ENCODE measurements at regions not wholly inside any gene's neighbourhood (a gene's known extent, or its start where the extent isn't known, plus 50 kb on each side); places are given as distances from the start of the nearest gene placed in this dataset.

DNA sequence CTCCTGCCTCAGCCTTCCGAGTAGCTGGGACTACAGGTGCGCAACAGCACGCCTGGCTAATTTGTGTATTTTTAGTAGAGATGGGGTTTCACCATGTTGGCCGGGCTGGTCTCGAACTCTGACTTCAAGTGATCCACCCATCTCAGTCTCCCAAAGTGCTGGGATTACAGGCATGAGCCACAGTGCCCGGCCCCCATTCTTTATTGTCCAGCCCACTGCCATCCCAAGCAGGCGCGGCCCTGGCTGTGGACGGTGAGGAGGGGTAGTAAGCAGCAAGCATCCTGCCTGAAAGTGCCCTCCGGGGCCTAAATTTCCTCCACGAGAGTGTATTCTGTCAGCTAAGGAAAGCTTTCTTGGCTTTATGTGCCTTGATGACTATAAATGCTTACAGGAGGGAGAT lies 113.2 kb upstream of the CSF3R start:
- no peak for DNase-seq
- H3K36me3 Mint-ChIP-seq: no peaks in the 10 kb centered on the region
- H3K27ac Mint-ChIP-seq: no peak overlapping the region
- H3K27me3 Mint-ChIP-seq: peaks cover 14% of the 10 kb centered on the region
- H3K4me3 Mint-ChIP-seq: no peak overlapping the region
- H3K4me1 Mint-ChIP-seq: no peaks in the 10 kb centered on the region
- no peak for ATAC-seq (ENCODE audit: low read depth)
- H3K9me3 Mint-ChIP-seq: no peaks in the 10 kb centered on the region
- POLR2A ChIA-PET: no interaction called here

DNA sequence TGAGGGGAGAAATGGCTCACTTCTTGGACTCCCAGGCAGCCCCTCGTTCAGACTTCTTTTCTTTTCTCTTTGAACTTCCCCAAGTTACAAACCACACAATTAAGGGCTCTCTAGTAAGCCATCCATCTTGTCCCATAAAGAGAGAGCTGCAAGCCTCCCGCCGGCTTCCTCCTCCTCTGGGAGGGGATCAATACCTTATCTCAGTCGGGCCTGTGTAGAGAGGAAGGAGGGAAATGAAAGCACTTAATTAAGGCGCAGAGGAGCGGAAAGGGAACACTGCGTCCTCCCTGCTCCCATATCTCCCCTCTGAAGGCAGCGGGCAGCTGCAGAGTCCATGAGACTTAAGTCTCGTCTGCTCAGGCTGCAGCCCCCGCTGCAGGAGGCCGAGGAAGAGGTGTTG lies 112.6 kb upstream of the CSF3R start:
- ATAC-seq (ENCODE audit: low read depth) (no peak), DNase-seq (no peak)
- POLR2A ChIA-PET: no interaction called here
- H3K36me3 Mint-ChIP-seq: no peaks in the 10 kb centered on the region
- peaks cover 16% of the 10 kb centered on the region for H3K27me3 Mint-ChIP-seq
- no peak overlapping the region for H3K27ac Mint-ChIP-seq
- no peak overlapping the region for H3K4me3 Mint-ChIP-seq
- no peaks in the 10 kb centered on the region for H3K9me3 Mint-ChIP-seq
- no peaks in the 10 kb centered on the region for H3K4me1 Mint-ChIP-seq

DNA sequence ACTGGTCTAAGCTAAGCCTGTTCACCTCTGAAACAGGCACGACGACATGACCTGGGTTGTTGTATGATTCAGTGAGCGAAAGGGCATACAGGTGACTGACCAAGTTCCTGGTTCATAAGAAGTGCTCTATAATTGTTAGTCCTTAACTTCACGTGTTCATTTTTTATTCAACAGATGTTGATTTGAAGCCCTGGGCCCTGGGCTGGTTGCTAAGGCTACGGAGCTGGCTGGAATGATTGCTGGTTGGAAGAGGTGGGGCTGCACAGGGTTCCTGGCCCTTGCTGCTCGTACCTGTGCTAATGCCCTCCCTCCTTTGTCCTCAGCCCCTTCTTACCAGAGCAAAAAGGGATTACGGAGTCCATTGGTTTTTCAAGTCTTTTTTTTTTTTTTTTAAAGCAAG lies 111.3 kb upstream of the CSF3R start:
- no peak for DNase-seq
- no peaks in the 10 kb centered on the region for H3K36me3 Mint-ChIP-seq
- H3K27ac Mint-ChIP-seq: no peak overlapping the region
- no peak overlapping the region for H3K4me3 Mint-ChIP-seq
- H3K27me3 Mint-ChIP-seq: peaks cover 17% of the 10 kb centered on the region
- no peaks in the 10 kb centered on the region for H3K9me3 Mint-ChIP-seq
- no peak for ATAC-seq (ENCODE audit: low read depth)
- no peaks in the 10 kb centered on the region for H3K4me1 Mint-ChIP-seq
- POLR2A ChIA-PET: no interaction called here

GRCh38 chr1:36591278-36591677 lies 108.6 kb upstream of the CSF3R start:
- Mint-ChIP-seq H3K4me1 (peaks cover 2% of the 10 kb centered on the region), H3K9me3 (no peaks in the 10 kb centered on the region), H3K4me3 (no peak overlapping the region), H3K27ac (no peak overlapping the region), H3K27me3 (peaks cover 28% of the 10 kb centered on the region), H3K36me3 (no peaks in the 10 kb centered on the region)
- POLR2A ChIA-PET: no interaction called here
- DNase-seq: no peak
- ATAC-seq (ENCODE audit: low read depth): no peak

DNA sequence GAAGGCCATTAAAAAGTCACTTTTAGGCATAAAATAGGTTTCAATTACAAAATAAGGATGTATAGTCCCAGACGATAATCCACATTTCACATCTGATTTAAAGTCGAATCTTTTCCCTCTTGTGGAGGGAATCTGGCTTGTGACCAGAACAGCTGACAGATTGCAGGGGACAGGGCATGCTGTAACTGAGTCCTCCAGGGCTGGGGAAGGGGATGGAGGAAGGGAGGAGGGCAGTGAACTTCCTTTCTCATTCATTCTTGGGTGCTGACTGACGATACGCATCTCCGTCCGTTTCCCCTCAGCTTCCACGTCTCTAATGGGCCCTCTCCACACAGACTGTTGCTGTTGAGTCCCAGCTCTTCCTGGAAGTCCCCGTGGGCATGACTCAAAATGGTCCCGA lies 108.1 kb upstream of the CSF3R start:
- Mint-ChIP-seq H3K27ac (no peak overlapping the region), H3K4me3 (no peak overlapping the region), H3K36me3 (no peaks in the 10 kb centered on the region), H3K4me1 (peaks cover 2% of the 10 kb centered on the region), H3K9me3 (no peaks in the 10 kb centered on the region), H3K27me3 (peaks cover 33% of the 10 kb centered on the region)
- ATAC-seq (ENCODE audit: low read depth) (no peak), DNase-seq (no peak)
- POLR2A ChIA-PET: no interaction called here

DNA sequence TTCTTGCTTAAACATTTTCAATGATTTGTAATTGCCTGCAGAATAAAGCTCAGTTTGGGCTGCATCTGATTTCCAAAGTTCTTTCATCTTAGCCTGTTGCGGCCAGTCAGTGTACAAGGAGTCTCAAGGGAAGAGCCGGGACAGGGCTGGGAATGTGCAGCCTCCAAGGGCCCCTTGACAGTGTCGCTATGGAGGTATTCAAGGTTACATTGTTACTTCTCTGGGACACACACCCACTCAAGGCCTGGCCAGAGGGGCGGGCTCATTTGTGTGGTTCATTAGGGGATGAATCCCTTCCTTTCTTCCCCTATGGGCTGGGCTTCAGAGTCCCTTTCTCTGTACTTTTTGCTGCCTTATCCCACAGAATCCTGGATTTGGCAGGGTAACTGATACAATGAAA lies 107.6 kb upstream of the CSF3R start:
- no peak for ATAC-seq (ENCODE audit: low read depth)
- no peak overlapping the region for H3K4me3 Mint-ChIP-seq
- H3K27ac Mint-ChIP-seq: no peak overlapping the region
- H3K9me3 Mint-ChIP-seq: no peaks in the 10 kb centered on the region
- H3K27me3 Mint-ChIP-seq: peaks cover 37% of the 10 kb centered on the region
- no peak for DNase-seq
- POLR2A ChIA-PET: no interaction called here
- peaks cover 2% of the 10 kb centered on the region for H3K4me1 Mint-ChIP-seq
- H3K36me3 Mint-ChIP-seq: no peaks in the 10 kb centered on the region

GRCh38 chr1:36588972-36589371 lies 106.3 kb upstream of the CSF3R start:
- Mint-ChIP-seq H3K4me3 (no peak overlapping the region), H3K27me3 (peaks cover 34% of the 10 kb centered on the region)

GRCh38 chr1:36585569-36586548 lies 103.1 kb upstream of the CSF3R start:
- DNase-seq (no peak), ATAC-seq (ENCODE audit: low read depth) (no peak)
- Mint-ChIP-seq H3K4me1 (peaks cover 2% of the 10 kb centered on the region), H3K9me3 (no peaks in the 10 kb centered on the region), H3K27me3 (peaks cover 27% of the 10 kb centered on the region), H3K27ac (no peak overlapping the region), H3K36me3 (no peaks in the 10 kb centered on the region), H3K4me3 (no peak overlapping the region)
- POLR2A ChIA-PET: no interaction called here

More at GRCh38 chr1:36588972-36589371, 106.3 kb upstream of the CSF3R start:
- ATAC-seq (ENCODE audit: low read depth) (no peak), DNase-seq (no peak)
- Mint-ChIP-seq H3K9me3 (no peaks in the 10 kb centered on the region), H3K4me1 (peaks cover 2% of the 10 kb centered on the region), H3K27ac (no peak overlapping the region), H3K36me3 (no peaks in the 10 kb centered on the region)
- POLR2A ChIA-PET: no interaction called here

- Mint-ChIP-seq H3K9me3 (no peaks in the 10 kb centered on the region), H3K36me3 (no peaks in the 10 kb centered on the region), H3K27ac (no peak overlapping the region), H3K27me3 (peaks cover 28% of the 10 kb centered on the region), H3K4me1 (peaks cover 2% of the 10 kb centered on the region), H3K4me3 (no peak overlapping the region)
- DNase-seq: no peak
- no peak for ATAC-seq (ENCODE audit: low read depth)
- POLR2A ChIA-PET: no interaction called here
Measured at GRCh38 chr1:36584874-36585453, 102.3 kb upstream of the CSF3R start.

DNA sequence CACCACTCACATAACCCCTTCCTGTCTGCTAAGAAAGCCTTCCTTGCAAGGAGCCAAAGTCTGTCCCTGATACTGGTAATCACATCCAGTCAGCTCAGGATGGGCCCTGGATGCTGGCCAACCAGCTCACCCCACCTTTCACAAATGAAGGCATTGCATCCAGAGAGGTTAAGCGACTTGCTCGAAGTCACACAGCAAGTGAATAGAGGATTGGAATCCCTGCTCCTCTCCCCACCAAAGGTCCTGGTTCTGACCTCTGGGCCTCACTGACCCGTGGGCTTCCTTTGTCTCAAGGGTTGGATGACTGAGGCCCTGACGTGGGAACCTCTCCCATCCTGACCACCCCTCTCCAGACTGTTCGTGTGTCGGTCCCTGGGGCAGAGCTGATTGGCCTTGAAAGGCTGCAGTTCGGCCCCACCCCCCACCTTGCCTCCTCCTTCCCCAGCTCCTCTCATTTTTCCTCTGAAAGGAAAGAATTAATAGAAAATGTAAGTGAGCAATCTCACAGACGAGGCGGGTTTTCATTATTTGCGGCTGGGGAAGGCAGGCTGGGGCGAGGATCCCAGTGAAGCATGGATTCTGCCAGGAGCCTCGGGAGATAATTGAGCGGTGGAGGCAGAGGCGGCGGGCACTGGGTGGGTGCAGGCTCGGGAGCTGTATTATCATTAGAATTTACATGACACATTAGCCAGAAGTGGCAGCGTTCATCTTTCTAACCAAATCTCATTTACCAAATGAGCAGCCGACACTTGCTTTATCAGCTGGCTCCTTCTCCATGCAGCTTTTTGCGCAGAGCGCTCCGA lies 101.5 kb upstream of the CSF3R start:
- DNase-seq: no peak
- Mint-ChIP-seq H3K27ac (no peak overlapping the region), H3K4me1 (peaks cover 2% of the 10 kb centered on the region), H3K36me3 (no peaks in the 10 kb centered on the region), H3K4me3 (no peak overlapping the region), H3K9me3 (no peaks in the 10 kb centered on the region), H3K27me3 (peaks cover 30% of the 10 kb centered on the region)
- ATAC-seq (ENCODE audit: low read depth): no peak
- POLR2A ChIA-PET: no interaction called here

- no peak overlapping the region for H3K4me3 Mint-ChIP-seq
- POLR2A ChIA-PET: no interaction called here
- ATAC-seq (ENCODE audit: low read depth): no peak
- no peaks in the 10 kb centered on the region for H3K9me3 Mint-ChIP-seq
- peaks cover 2% of the 10 kb centered on the region for H3K4me1 Mint-ChIP-seq
- no peaks in the 10 kb centered on the region for H3K36me3 Mint-ChIP-seq
- DNase-seq: no peak
- H3K27me3 Mint-ChIP-seq: peaks cover 28% of the 10 kb centered on the region
- H3K27ac Mint-ChIP-seq: no peak overlapping the region
Measured at GRCh38 chr1:36583080-36583479, 100.4 kb upstream of the CSF3R start.

GRCh38 chr1:36582066-36582755 lies 99.5 kb upstream of the CSF3R start:
- no peak for DNase-seq
- Mint-ChIP-seq H3K4me3 (no peak overlapping the region), H3K36me3 (no peaks in the 10 kb centered on the region), H3K9me3 (no peaks in the 10 kb centered on the region), H3K4me1 (peaks cover 2% of the 10 kb centered on the region), H3K27ac (no peak overlapping the region), H3K27me3 (peaks cover 25% of the 10 kb centered on the region)
- POLR2A ChIA-PET: no interaction called here
- ATAC-seq (ENCODE audit: low read depth): no peak

- DNase-seq: no peak
- H3K9me3 Mint-ChIP-seq: no peaks in the 10 kb centered on the region
- no peak for ATAC-seq (ENCODE audit: low read depth)
Measured at GRCh38 chr1:36580524-36580923, 97.8 kb upstream of the CSF3R start.

More at GRCh38 chr1:36580524-36580923, 97.8 kb upstream of the CSF3R start:
- Mint-ChIP-seq H3K4me3 (no peak overlapping the region), H3K27me3 (peaks cover 11% of the 10 kb centered on the region), H3K36me3 (no peaks in the 10 kb centered on the region), H3K27ac (no peak overlapping the region), H3K4me1 (no peaks in the 10 kb centered on the region)
- POLR2A ChIA-PET: no interaction called here
